Ishikawa (cell line): ENCODE measurements at regions not wholly inside any gene's neighbourhood (a gene's known extent, or its start where the extent isn't known, plus 50 kb on each side); places are given as distances from the start of the nearest gene placed in this dataset.
A peak's percentile ranks its signal among the peaks of the same experiment; 100 is the strongest.

Experiments used
- CEBPB ChIP-seq: IDR thresholded peaks from 2 replicates; pipeline ENCODE4 v1.6.1; 2012
- CREB1 ChIP-seq: IDR thresholded peaks from 2 replicates; pipeline ENCODE4 v1.6.1; 2012; ENCODE audit warnings: low read depth
- EGR1 ChIP-seq: IDR thresholded peaks from 2 replicates; pipeline ENCODE4 v1.6.1; 2012
- EP300 ChIP-seq: IDR thresholded peaks from 2 replicates; pipeline ENCODE4 v1.6.1; 2012; ENCODE audit warnings: borderline replicate concordance
- FOXM1 ChIP-seq: IDR thresholded peaks from 2 replicates; pipeline ENCODE4 v1.6.1; 2012; ENCODE audit warnings: low read depth, borderline replicate concordance
- MAX ChIP-seq: IDR thresholded peaks from 2 replicates; pipeline ENCODE4 v1.6.1; 2012
- NFIC ChIP-seq: IDR thresholded peaks from 2 replicates; pipeline ENCODE4 v1.6.1; 2012
- RAD21 ChIP-seq: IDR thresholded peaks from 2 replicates; pipeline ENCODE4 v1.6.1; 2012; ENCODE audit warnings: low read depth
- TAF1 ChIP-seq: IDR thresholded peaks from 2 replicates; pipeline ENCODE4 v1.6.1; 2012; ENCODE audit warnings: low read depth, mild to moderate bottlenecking
- TCF12 ChIP-seq: IDR thresholded peaks from 2 replicates; pipeline ENCODE4 v1.6.1; 2012; ENCODE audit warnings: low read depth
- TEAD4 ChIP-seq: IDR thresholded peaks from 2 replicates; pipeline ENCODE4 v1.6.1; 2012
- YY1 ChIP-seq: IDR thresholded peaks from 2 replicates; pipeline ENCODE4 v1.6.1; 2012; ENCODE audit warnings: low read depth
- ZBTB7A ChIP-seq: IDR thresholded peaks from 2 replicates; pipeline ENCODE4 v1.6.1; 2012; ENCODE audit warnings: low read depth
- TF ChIP-seq, protein P1 (sequence below): IDR thresholded peaks from 2 replicates; pipeline ENCODE4 v1.6.1; 2012
- TF ChIP-seq, protein P2 (sequence below): IDR thresholded peaks from 2 replicates; pipeline ENCODE4 v1.6.1; 2012; ENCODE audit warnings: low read depth, mild to moderate bottlenecking

- TF ChIP-seq RAD21 (peak; percentile 79), FOXM1 (no peak)
Observed at GRCh38 chr5:77560677-77561263, 68.7 kb upstream of the WDR41 start.

DNA sequence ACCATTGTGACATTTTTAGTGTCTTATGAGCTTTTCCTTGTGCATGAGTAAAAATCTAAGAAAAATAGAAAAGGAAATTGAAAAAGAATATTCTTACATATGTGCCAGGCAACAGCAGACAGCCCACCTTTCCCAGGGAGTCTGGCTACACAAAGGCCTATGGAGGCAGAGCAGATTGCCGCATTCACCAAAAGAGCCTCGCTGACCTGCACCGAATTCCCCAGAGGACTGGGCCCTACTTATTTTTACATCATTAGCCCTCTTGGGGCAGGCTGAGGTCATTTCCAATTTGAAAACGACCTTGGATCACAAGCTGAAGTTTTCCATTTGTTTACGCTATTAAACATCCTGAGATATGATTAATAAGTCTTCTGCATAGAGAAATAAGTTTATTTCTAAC, 66.2 kb upstream of the WDR41 start:
- TF ChIP-seq EGR1: no peak
- no peak for TF ChIP-seq FOXM1
- no peak for TF ChIP-seq RAD21
- TF ChIP-seq TAF1: no peak
- TF ChIP-seq CEBPB: no peak
- TF ChIP-seq ZBTB7A: no peak
- no peak for TF ChIP-seq TCF12

- TF ChIP-seq NFIC: no peak
- no peak for TF ChIP-seq YY1
- no peak for TF ChIP-seq CREB1
- no peak for TF ChIP-seq MAX
- TF ChIP-seq TEAD4: no peak
- no peak for TF ChIP-seq EGR1
- no peak for TF ChIP-seq RAD21
- TF ChIP-seq TAF1: no peak
- TF ChIP-seq EP300: no peak
- TF ChIP-seq, protein P1, sequence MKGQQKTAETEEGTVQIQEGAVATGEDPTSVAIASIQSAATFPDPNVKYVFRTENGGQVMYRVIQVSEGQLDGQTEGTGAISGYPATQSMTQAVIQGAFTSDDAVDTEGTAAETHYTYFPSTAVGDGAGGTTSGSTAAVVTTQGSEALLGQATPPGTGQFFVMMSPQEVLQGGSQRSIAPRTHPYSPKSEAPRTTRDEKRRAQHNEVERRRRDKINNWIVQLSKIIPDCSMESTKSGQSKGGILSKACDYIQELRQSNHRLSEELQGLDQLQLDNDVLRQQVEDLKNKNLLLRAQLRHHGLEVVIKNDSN: no peak
- TF ChIP-seq TCF12: no peak
- no peak for TF ChIP-seq CEBPB
- TF ChIP-seq, protein P2, sequence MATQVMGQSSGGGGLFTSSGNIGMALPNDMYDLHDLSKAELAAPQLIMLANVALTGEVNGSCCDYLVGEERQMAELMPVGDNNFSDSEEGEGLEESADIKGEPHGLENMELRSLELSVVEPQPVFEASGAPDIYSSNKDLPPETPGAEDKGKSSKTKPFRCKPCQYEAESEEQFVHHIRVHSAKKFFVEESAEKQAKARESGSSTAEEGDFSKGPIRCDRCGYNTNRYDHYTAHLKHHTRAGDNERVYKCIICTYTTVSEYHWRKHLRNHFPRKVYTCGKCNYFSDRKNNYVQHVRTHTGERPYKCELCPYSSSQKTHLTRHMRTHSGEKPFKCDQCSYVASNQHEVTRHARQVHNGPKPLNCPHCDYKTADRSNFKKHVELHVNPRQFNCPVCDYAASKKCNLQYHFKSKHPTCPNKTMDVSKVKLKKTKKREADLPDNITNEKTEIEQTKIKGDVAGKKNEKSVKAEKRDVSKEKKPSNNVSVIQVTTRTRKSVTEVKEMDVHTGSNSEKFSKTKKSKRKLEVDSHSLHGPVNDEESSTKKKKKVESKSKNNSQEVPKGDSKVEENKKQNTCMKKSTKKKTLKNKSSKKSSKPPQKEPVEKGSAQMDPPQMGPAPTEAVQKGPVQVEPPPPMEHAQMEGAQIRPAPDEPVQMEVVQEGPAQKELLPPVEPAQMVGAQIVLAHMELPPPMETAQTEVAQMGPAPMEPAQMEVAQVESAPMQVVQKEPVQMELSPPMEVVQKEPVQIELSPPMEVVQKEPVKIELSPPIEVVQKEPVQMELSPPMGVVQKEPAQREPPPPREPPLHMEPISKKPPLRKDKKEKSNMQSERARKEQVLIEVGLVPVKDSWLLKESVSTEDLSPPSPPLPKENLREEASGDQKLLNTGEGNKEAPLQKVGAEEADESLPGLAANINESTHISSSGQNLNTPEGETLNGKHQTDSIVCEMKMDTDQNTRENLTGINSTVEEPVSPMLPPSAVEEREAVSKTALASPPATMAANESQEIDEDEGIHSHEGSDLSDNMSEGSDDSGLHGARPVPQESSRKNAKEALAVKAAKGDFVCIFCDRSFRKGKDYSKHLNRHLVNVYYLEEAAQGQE: no peak
Observed at GRCh38 chr5:77550406-77550805, 58.3 kb upstream of the WDR41 start.

DNA sequence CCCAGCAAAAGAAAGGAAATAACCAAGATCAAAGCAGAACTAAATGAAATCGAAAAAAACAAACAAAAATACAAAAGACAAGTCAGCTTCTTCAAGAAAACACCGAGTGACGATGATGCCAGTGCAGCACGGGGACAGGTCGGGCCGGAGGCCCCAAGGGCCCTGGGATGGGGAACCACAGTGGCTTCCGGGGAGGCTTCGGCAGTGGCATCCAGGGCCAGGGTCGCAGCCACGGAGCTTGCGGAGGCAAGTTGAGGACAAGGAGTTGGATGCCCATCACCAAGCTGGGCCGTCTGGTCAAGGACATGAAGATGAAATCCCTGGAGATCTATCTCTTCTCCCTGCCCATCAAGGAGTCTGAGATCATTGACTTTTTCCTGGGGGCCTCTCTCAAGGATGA, 53.2 kb upstream of the WDR41 start:
- TF ChIP-seq ZBTB7A (no peak), NFIC (no peak), TCF12 (no peak), TEAD4 (no peak), CREB1 (no peak), FOXM1 (no peak), RAD21 (no peak), EGR1 (no peak), MAX (no peak)
- TF ChIP-seq, protein P1: no peak
- TF ChIP-seq, protein P2: no peak
